SK-N-SH treated with all-trans-retinoic acid at 6 μM for 48 hours (cell line): ENCODE measurements at regions not wholly inside any gene's neighbourhood (a gene's known extent, or its start where the extent isn't known, plus 50 kb on each side); places are given as distances from the start of the nearest gene placed in this dataset.

Experiments used
- PPARA ChIP-seq: fragments of 250-450 bp; sonication (Bioruptor Pico); IDR thresholded peaks from 2 replicates; pipeline ENCODE4 v1.5.0; 2020; ENCODE audit warnings: mild to moderate bottlenecking, borderline replicate concordance
- TF ChIP-seq, protein P1 (sequence below): fragments of 250-450 bp; sonication (Bioruptor Pico); IDR thresholded peaks from 2 replicates; pipeline ENCODE4 v1.5.1; 2020; ENCODE audit warnings: low read depth, mild to moderate bottlenecking, moderate library complexity

- TF ChIP-seq, protein P1, sequence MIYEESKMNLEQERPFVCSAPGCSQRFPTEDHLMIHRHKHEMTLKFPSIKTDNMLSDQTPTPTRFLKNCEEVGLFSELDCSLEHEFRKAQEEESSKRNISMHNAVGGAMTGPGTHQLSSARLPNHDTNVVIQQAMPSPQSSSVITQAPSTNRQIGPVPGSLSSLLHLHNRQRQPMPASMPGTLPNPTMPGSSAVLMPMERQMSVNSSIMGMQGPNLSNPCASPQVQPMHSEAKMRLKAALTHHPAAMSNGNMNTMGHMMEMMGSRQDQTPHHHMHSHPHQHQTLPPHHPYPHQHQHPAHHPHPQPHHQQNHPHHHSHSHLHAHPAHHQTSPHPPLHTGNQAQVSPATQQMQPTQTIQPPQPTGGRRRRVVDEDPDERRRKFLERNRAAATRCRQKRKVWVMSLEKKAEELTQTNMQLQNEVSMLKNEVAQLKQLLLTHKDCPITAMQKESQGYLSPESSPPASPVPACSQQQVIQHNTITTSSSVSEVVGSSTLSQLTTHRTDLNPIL (CRISPR knock-in tag): no peak; the same call in none of the 2 replicates
- TF ChIP-seq PPARA: no peak
Measured at GRCh38 chr10:33882996-33883395, 548.5 kb upstream of the NRP1 start.
